ENCODE measurements at regions not wholly inside any gene's neighbourhood (a gene's known extent, or its start where the extent isn't known, plus 50 kb on each side); places are given as distances from the start of the nearest gene placed in this dataset.

GRCh38 chr2:155301221-155301620 lies 602.7 kb downstream of the KCNJ3 start (continued):
- TF ChIP-seq ZNF462 (CRISPR knock-in tag; IDR thresholded peaks at IDR 0.05), result no peak
- no peak for TF ChIP-seq STAT1 (IDR thresholded peaks at IDR 0.05; ENCODE audit: unreplicated experiment)
- TF ChIP-seq CREB1 (CRISPR knock-in tag; IDR thresholded peaks at IDR 0.05; ENCODE audit: low read depth), result no peak

DNA sequence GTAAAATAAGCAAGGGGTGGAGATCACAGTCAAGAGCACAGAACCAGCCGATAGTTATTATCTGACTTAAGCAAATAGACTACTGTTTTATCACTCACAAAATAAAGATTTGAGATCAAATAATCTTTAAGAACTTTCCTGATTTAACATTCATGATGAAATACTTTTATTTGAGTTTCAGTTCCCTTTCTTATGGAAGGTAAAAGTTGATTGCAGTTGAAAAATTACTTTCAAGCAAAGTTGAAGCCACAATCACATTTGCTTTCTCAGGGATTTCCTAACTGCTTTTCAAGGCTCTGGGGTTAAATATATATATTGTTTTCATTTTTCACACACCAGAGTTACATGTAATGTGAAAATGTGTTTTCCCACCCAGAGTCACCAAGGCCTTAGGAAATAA lies 599.5 kb downstream of the KCNJ3 start:
- Histone ChIP-seq H3K4me2 (no peak overlapping the region), H2AFZ (no peak overlapping the region), H3K27ac (ENCODE audit: low read depth) (no peak overlapping the region), H3K36me3 (ENCODE audit: insufficient read depth) (no peaks in the 10 kb centered on the region), H3K79me2 (replicated peaks; ENCODE audit: insufficient read depth) (no peaks in the 10 kb centered on the region), H3K27me3 (ENCODE audit: insufficient read depth) (no peaks in the 10 kb centered on the region), H3K4me3 (no peak overlapping the region), H3K4me1 (ENCODE audit: insufficient read depth) (no peaks in the 10 kb centered on the region), H3K9me2 (ENCODE audit: insufficient read depth) (no peaks in the 10 kb centered on the region), H4K20me1 (replicated peaks; ENCODE audit: insufficient read depth) (no peaks in the 10 kb centered on the region), H3F3A (replicated peaks; ENCODE audit: low read depth) (no peaks in the 10 kb centered on the region)
- Mint-ChIP-seq H3K36me3 (ENCODE audit: low read depth) (no peaks in the 10 kb centered on the region), H3K9me3 (no peaks in the 10 kb centered on the region), H3K4me3 (no peak overlapping the region), H3K4me1 (no peaks in the 10 kb centered on the region), H3K27ac (no peak overlapping the region), H3K27me3 (ENCODE audit: insufficient read depth, low read depth, poor library complexity) (no peaks in the 10 kb centered on the region)
- ATAC-seq (no peak), DNase-seq (ENCODE audit: low spot score) (no peak)
- no peak for TF ChIP-seq ZNF462 (CRISPR knock-in tag; IDR thresholded peaks at IDR 0.05)
- no peak for TF ChIP-seq NANOG (IDR thresholded peaks at IDR 0.05; ENCODE audit: borderline replicate concordance)
- no peak for TF ChIP-seq REST (IDR thresholded peaks at IDR 0.05; ENCODE audit: unreplicated experiment)
- TF ChIP-seq ZNF114 (CRISPR knock-in tag; IDR thresholded peaks at IDR 0.05), result no peak
- no peak for TF ChIP-seq JUNB (IDR thresholded peaks at IDR 0.05; ENCODE audit: unreplicated experiment)

All from GM23338 (cell line).